B cell (primary cell): ENCODE measurements at regions not wholly inside any gene's neighbourhood (a gene's known extent, or its start where the extent isn't known, plus 50 kb on each side); places are given as distances from the start of the nearest gene placed in this dataset.

Source experiments
- EZH2 ChIP-seq: IDR thresholded peaks from 2 replicates; pipeline ENCODE4 v1.6.1; 2012; ENCODE audit warnings: borderline replicate concordance, low read depth, mild to moderate bottlenecking, moderate library complexity, low read length; ENCODE audit not compliant: insufficient read depth, poor library complexity, severe bottlenecking
- TF ChIP-seq, protein P1 (sequence below): fragments of 200-600 bp; IDR thresholded peaks from one replicate; pipeline ENCODE4 v1.8.0; 2022; ENCODE audit warnings: antibody characterized with exemption, mild to moderate bottlenecking

- no peak for TF ChIP-seq EZH2
- TF ChIP-seq, protein P1, sequence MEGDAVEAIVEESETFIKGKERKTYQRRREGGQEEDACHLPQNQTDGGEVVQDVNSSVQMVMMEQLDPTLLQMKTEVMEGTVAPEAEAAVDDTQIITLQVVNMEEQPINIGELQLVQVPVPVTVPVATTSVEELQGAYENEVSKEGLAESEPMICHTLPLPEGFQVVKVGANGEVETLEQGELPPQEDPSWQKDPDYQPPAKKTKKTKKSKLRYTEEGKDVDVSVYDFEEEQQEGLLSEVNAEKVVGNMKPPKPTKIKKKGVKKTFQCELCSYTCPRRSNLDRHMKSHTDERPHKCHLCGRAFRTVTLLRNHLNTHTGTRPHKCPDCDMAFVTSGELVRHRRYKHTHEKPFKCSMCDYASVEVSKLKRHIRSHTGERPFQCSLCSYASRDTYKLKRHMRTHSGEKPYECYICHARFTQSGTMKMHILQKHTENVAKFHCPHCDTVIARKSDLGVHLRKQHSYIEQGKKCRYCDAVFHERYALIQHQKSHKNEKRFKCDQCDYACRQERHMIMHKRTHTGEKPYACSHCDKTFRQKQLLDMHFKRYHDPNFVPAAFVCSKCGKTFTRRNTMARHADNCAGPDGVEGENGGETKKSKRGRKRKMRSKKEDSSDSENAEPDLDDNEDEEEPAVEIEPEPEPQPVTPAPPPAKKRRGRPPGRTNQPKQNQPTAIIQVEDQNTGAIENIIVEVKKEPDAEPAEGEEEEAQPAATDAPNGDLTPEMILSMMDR: no peak
These were observed 59.3 kb upstream of the SDK1 start for GRCh38 chr7:3241686-3242258.
